Ovary (tissue), 7 donors: ENCODE measurements at regions not wholly inside any gene's neighbourhood (a gene's known extent, or its start where the extent isn't known, plus 50 kb on each side); places are given as distances from the start of the nearest gene placed in this dataset.

Experiments
- DNase-seq, 5 donors: peaks; one replicate each; pipeline ENCODE4 v3.0.0-alpha.2; 2019 to 2020
- H3K27ac ChIP-seq, 2 donors: fragments of 200-600 bp; one replicate each; pipeline versions ENCODE4 v1.5.1 to v1.8.0; 2019 to 2022
- H3K27me3 ChIP-seq: fragments of 200-600 bp; one replicate; pipeline ENCODE4 v1.8.0; 2022
- H3K36me3 ChIP-seq: fragments of 200-600 bp; sonication (generic); one replicate; pipeline ENCODE4 v1.5.1; 2019
- H3K4me1 ChIP-seq: one replicate; pipeline ENCODE4 v1.8.1; 2013; ENCODE audit warnings: mild to moderate bottlenecking, moderate library complexity; ENCODE audit not compliant: insufficient read depth
- H3K4me3 ChIP-seq: fragments of 200-600 bp; sonication (generic); one replicate; pipeline ENCODE4 v1.5.1; 2017
- H3K9me3 ChIP-seq, 2 donors: fragments of 200-600 bp in 1 of 2; sonication (generic) in 1 of 2; one replicate each; pipeline versions ENCODE4 v1.5.1 to v1.8.1; 2013 to 2019; ENCODE audit warnings: mild to moderate bottlenecking in 1 of 2, moderate library complexity in 1 of 2
- EP300 ChIP-seq: sonication (generic); formaldehyde crosslinking; IDR thresholded peaks from one replicate; pipeline ENCODE4 v1.6.1; 2017; ENCODE audit warnings: antibody characterized with exemption
- POLR2A ChIP-seq: fragments of 450-650 bp; IDR thresholded peaks from one replicate; pipeline ENCODE4 v1.6.1; 2017; ENCODE audit warnings: antibody characterized with exemption, mild to moderate bottlenecking, moderate library complexity
- WGBS, 3 donors: extraction: QIAGEN DNeasy Blood & Tissue Kit in 1 of 3; methylation state at CpG; one replicate each; pipeline versions ENCODE4 v1.1.5 to v1.1.7; 2013 to 2017; 5-methylcytosine and 5-hydroxymethylcytosine counted together
- intact Hi-C, 4 donors: fragments of 100-400 bp; cut with DNase I; formaldehyde crosslinking; loops; one replicate each; pipeline versions ENCODE4 v1.11.0 to v1.15.1; 2022 to 2023
- TF ChIP-seq, protein P1 (sequence below), 3 donors: fragments of 450-650 bp in 2 of 3; fragments of 200-600 bp in 1 of 3; IDR thresholded peaks; one replicate each; pipeline versions ENCODE4 v1.5.1 to v1.8.0; 2016 to 2022; ENCODE audit warnings: antibody characterized with exemption in 3 of 3, mild to moderate bottlenecking in 1 of 3
- donor health status: DM: no; HTN: no; CAD: no; lungs with moderate emphysema.
- donor health status: DM: no; HTN: no; CAD: no.
- donor health status: Bipolar disorder and iron deficiency.
- donor health status: DM: no; HTN: no; CAD: no.
- donor health status: DM: yes; HTN: yes; CAD: no.

DNA sequence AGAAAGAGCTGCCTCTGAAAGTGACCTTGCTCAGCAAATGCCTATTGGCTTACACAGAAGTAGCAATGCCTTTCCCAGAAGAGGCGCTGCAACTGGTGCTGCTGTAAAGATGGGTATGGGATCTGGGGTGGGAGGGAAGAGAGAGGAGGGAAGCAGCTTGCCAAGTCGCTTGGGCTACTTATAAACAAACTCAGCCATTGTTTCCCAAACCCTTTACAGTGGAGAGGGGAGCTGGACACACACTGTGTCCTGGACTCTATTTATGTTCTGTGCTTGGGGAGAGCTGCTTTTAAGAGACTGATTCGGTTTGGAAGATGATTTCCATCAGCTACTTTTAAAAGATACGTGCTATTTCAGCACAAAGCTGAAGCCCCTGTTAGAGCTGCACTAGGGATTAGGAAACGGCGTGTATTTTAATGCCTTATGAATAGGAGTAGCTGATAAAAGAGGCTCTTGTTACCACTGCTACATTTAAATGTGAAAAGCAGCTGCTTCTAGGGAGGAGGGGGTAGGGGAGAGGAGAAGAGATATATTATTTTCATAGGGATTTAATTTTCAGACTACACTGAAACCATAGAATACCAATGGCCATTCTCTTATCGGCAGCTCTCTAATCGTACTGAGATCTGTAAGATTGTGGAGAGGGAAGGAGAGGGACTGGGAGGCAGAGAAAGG is 440.6 kb downstream of the MCTP2 start:
- Histone ChIP-seq H3K27me3 (no peaks in the 10 kb centered on the region), H3K4me1 (no peaks in the 10 kb centered on the region), H3K27ac (peak overlapping the region in 1 of 2 donors; percentile 41), H3K4me3 (no peak overlapping the region), H3K36me3 (no peaks in the 10 kb centered on the region), H3K9me3 (no peaks in the 10 kb centered on the region)
- TF ChIP-seq EP300 = no peak
- no peak for TF ChIP-seq POLR2A
- TF ChIP-seq, protein P1, sequence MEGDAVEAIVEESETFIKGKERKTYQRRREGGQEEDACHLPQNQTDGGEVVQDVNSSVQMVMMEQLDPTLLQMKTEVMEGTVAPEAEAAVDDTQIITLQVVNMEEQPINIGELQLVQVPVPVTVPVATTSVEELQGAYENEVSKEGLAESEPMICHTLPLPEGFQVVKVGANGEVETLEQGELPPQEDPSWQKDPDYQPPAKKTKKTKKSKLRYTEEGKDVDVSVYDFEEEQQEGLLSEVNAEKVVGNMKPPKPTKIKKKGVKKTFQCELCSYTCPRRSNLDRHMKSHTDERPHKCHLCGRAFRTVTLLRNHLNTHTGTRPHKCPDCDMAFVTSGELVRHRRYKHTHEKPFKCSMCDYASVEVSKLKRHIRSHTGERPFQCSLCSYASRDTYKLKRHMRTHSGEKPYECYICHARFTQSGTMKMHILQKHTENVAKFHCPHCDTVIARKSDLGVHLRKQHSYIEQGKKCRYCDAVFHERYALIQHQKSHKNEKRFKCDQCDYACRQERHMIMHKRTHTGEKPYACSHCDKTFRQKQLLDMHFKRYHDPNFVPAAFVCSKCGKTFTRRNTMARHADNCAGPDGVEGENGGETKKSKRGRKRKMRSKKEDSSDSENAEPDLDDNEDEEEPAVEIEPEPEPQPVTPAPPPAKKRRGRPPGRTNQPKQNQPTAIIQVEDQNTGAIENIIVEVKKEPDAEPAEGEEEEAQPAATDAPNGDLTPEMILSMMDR (IDR thresholded peaks at IDR 0.05) = no peak
- peak; percentile 35 to 53 (median 40) for DNase-seq
- WGBS, 3 donors = 3 to 9% (median 4%) methylated on average over 8 of the region's 8 CpGs
- intact Hi-C loops = loop anchor here in 2 of 4 donors (10.0 kb wide), 3 partner anchors 403 to 1663 kb away; partner anchors contain the start of gene NR2F2 (in 1 of the 2)

DNA sequence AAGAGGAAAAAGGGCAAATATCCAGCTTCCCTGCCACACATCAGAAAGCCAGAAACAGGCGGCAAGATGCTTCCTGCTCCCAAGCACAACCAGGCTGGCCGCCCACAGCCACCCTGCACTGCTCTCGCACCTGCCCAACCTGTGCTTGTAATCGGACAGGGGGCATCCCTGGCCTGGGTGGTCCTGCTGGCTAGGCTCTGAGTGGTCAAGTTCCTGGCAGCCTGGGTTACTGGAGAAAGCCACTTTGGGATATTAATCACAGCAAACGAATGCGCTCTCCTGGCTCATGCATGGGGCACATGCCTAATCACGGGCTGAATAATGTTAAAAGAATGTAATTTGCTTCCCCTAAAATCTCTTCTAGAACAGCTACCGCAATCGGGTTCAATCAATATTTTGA is 442.4 kb downstream of the MCTP2 start:
- TF ChIP-seq, protein P1 (IDR thresholded peaks at IDR 0.05) = no peak
- no peak for TF ChIP-seq POLR2A
- no peak for TF ChIP-seq EP300
- H3K27me3 ChIP-seq = no peaks in the 10 kb centered on the region
- H3K9me3 ChIP-seq = no peaks in the 10 kb centered on the region
- peak in 1 of 5 donors; percentile 33 for DNase-seq
- intact Hi-C loops = loop anchor here in 2 of 4 donors (10.0 kb wide), 3 partner anchors 401 to 1661 kb away; partner anchors contain the start of gene NR2F2 (in 1 of the 2)
- no peak overlapping the region for H3K4me3 ChIP-seq
- no peaks in the 10 kb centered on the region for H3K4me1 ChIP-seq
- H3K36me3 ChIP-seq = no peaks in the 10 kb centered on the region
- WGBS, 3 donors = 69 to 81% (median 72%) methylated on average over 9 of the region's 9 CpGs
- no peak overlapping the region for H3K27ac ChIP-seq

DNA sequence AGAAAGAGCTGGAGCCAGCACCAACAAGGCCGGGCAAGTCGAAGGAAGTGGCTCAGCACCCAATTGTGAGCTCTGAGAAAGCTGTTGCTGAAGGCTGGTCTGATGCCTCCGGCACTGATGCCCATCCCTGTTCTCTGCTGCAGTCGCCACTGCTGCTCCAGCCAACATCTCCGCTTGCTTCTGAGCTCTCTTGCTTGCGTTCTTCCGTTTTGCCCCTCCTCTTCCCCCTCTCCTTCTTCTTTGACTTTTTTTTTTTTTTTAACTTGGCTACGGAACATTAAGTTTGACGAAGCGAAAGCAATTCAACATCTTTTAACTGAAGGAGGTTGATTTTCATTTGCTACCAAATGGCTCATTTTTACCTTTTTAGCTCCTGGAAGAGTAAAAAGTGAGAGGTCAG is 442.9 kb downstream of the MCTP2 start:
- intact Hi-C loops = loop anchor here in 2 of 4 donors (10.0 kb wide), 3 partner anchors 401 to 1661 kb away; partner anchors contain the start of gene NR2F2 (in 1 of the 2)
- TF ChIP-seq, protein P1 (IDR thresholded peaks at IDR 0.05) = no peak
- no peak for TF ChIP-seq EP300
- TF ChIP-seq POLR2A = no peak
- WGBS, 3 donors = 52 to 63% (median 59%) methylated on average over 10 of the region's 10 CpGs
- Histone ChIP-seq H3K27ac (no peak overlapping the region), H3K4me3 (no peak overlapping the region), H3K4me1 (no peaks in the 10 kb centered on the region), H3K27me3 (no peaks in the 10 kb centered on the region), H3K9me3 (no peaks in the 10 kb centered on the region), H3K36me3 (no peaks in the 10 kb centered on the region)
- peak; percentile 16 to 44 (median 36) for DNase-seq

DNA sequence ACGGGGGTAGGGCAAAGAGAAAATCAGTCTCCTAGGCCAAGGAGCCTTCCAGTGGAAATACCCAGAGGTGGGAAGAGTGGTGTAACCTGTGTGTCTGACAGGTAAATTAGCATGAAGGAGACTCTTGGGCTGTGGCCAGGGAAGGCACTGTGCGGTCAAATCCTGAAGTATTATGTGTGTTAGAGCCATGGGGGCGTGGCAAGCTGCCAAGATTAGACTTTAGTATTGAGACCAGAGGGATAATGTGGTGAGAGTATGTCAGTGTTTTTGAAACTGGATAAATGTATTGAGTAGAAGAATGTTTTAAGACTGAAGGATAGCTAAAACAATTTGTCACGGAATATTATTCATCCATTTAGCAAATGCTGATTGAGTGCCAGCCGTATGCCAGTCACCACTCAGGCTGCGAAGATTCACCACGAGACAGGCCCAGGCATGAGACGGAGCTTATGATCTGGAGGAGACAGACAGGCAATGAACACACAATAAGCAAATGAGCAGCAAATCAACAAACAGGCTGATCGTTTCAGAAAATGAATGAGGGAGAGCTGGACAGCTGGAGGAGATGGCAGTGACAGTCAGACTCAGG is 445.9 kb downstream of the MCTP2 start:
- TF ChIP-seq EP300 (no peak), POLR2A (no peak)
- TF ChIP-seq, protein P1 (IDR thresholded peaks at IDR 0.05) = no peak
- DNase-seq = peak in 1 of 5 donors; percentile 23
- Histone ChIP-seq H3K4me3 (no peak overlapping the region), H3K27ac (no peak overlapping the region), H3K36me3 (no peaks in the 10 kb centered on the region), H3K27me3 (no peaks in the 10 kb centered on the region), H3K9me3 (no peaks in the 10 kb centered on the region), H3K4me1 (no peaks in the 10 kb centered on the region)
- 87 to 90% (median 89%) methylated on average over 9 of the region's 9 CpGs for WGBS, 3 donors
- intact Hi-C loops = loop anchor here in 2 of 4 donors (10.0 kb wide), 3 partner anchors 398 to 1658 kb away; partner anchors contain the start of gene NR2F2 (in 1 of the 2)
